PFSK-1 (cell line): ENCODE measurements at regions not wholly inside any gene's neighbourhood (a gene's known extent, or its start where the extent isn't known, plus 50 kb on each side); places are given as distances from the start of the nearest gene placed in this dataset.

Experiments used
- POLR2AphosphoS5 ChIP-seq: IDR thresholded peaks from 2 replicates; pipeline ENCODE4 v1.6.1; 2012; ENCODE audit warnings: low read depth, mild to moderate bottlenecking, control low read depth, low read length, moderate library complexity
- REST ChIP-seq, 2 experiments: IDR thresholded peaks; 2 replicates each; pipeline versions ENCODE4 v1.6.1 to v1.8.0; 2011 to 2012; ENCODE audit warnings: low read depth in 2 of 2, low read length in 2 of 2, control low read depth in 1 of 2, inconsistent platforms in 1 of 2, mild to moderate bottlenecking in 1 of 2, moderate library complexity in 1 of 2; ENCODE audit not compliant: insufficient read depth in 1 of 2

- TF ChIP-seq POLR2AphosphoS5 (no peak), REST (IDR thresholded peaks at IDR 0.05; ENCODE audit: insufficient read depth in 1 of 2, low read depth in 2 of 2, low read length in 2 of 2) (no peak)
Observed at GRCh38 chr9:13718086-13718485, 438.6 kb upstream of the MPDZ start.
